Osteocyte (in vitro differentiated cells): ENCODE measurements at regions not wholly inside any gene's neighbourhood (a gene's known extent, or its start where the extent isn't known, plus 50 kb on each side); places are given as distances from the start of the nearest gene placed in this dataset.

Experiments used
- DNase-seq: peaks from one replicate; pipeline ENCODE4 v3.0.0; 2021; ENCODE audit warnings: mixed read lengths; ENCODE audit not compliant: unreplicated experiment; ENCODE audit errors: extremely low spot score
- H3K27ac Mint-ChIP-seq: one replicate; pipeline ENCODE4 v1.8.0; 2021; ENCODE audit warnings: mild to moderate bottlenecking, mixed read lengths; ENCODE audit not compliant: unreplicated experiment
- H3K27me3 Mint-ChIP-seq: one replicate; pipeline ENCODE4 v1.8.0; 2021; ENCODE audit warnings: mixed read lengths; ENCODE audit not compliant: unreplicated experiment
- H3K36me3 Mint-ChIP-seq: one replicate; pipeline ENCODE4 v1.8.0; 2021; ENCODE audit warnings: mixed read lengths; ENCODE audit not compliant: unreplicated experiment
- H3K4me1 Mint-ChIP-seq: one replicate; pipeline ENCODE4 v1.8.0; 2021; ENCODE audit warnings: mixed read lengths; ENCODE audit not compliant: unreplicated experiment
- H3K4me3 Mint-ChIP-seq: one replicate; pipeline ENCODE4 v1.8.0; 2021; ENCODE audit warnings: mild to moderate bottlenecking, moderate library complexity, mixed read lengths; ENCODE audit not compliant: unreplicated experiment
- H3K9me3 Mint-ChIP-seq: one replicate; pipeline ENCODE4 v1.8.0; 2021; ENCODE audit warnings: mixed read lengths; ENCODE audit not compliant: unreplicated experiment
- CTCF ChIP-seq: fragments of 200-600 bp; sonication (generic); IDR thresholded peaks from 2 replicates; pipeline ENCODE4 v1.5.0; 2021; ENCODE audit warnings: antibody characterized with exemption, mild to moderate bottlenecking, moderate library complexity

GRCh38 chr15:69662645-69663000 lies 210.0 kb downstream of the RPLP1 start:
- no peak for TF ChIP-seq CTCF
- Mint-ChIP-seq H3K4me1 (no peaks in the 10 kb centered on the region), H3K27ac (no peak overlapping the region), H3K4me3 (no peak overlapping the region), H3K9me3 (no peaks in the 10 kb centered on the region), H3K27me3 (peaks cover 35% of the 10 kb centered on the region), H3K36me3 (no peaks in the 10 kb centered on the region)
- no peak for DNase-seq

- peaks cover 29% of the 10 kb centered on the region for H3K27me3 Mint-ChIP-seq
- H3K27ac Mint-ChIP-seq = no peak overlapping the region
- no peak for TF ChIP-seq CTCF
- no peaks in the 10 kb centered on the region for H3K36me3 Mint-ChIP-seq
- no peak for DNase-seq
- H3K9me3 Mint-ChIP-seq = no peaks in the 10 kb centered on the region
- H3K4me1 Mint-ChIP-seq = peaks cover 5% of the 10 kb centered on the region
- no peak overlapping the region for H3K4me3 Mint-ChIP-seq
Observed at GRCh38 chr15:69663441-69663840, 210.8 kb downstream of the RPLP1 start.

- DNase-seq = no peak
- Mint-ChIP-seq H3K27me3 (peaks cover 24% of the 10 kb centered on the region), H3K9me3 (no peaks in the 10 kb centered on the region), H3K4me3 (no peak overlapping the region), H3K36me3 (no peaks in the 10 kb centered on the region), H3K4me1 (peaks cover 6% of the 10 kb centered on the region), H3K27ac (no peak overlapping the region)
- no peak for TF ChIP-seq CTCF
Observed at GRCh38 chr15:69663982-69664381, 211.4 kb downstream of the RPLP1 start.

GRCh38 chr15:69664572-69665571 lies 212.3 kb downstream of the RPLP1 start:
- Mint-ChIP-seq H3K4me3 (no peak overlapping the region), H3K36me3 (no peaks in the 10 kb centered on the region), H3K9me3 (no peaks in the 10 kb centered on the region), H3K27ac (no peak overlapping the region), H3K27me3 (peaks cover 24% of the 10 kb centered on the region), H3K4me1 (peaks cover 6% of the 10 kb centered on the region)
- no peak for TF ChIP-seq CTCF
- DNase-seq = no peak

GRCh38 chr15:69665641-69666111 lies 213.1 kb downstream of the RPLP1 start:
- Mint-ChIP-seq H3K36me3 (no peaks in the 10 kb centered on the region), H3K9me3 (no peaks in the 10 kb centered on the region), H3K27me3 (peaks cover 24% of the 10 kb centered on the region), H3K27ac (no peak overlapping the region), H3K4me1 (peaks cover 6% of the 10 kb centered on the region), H3K4me3 (no peak overlapping the region)
- DNase-seq = no peak
- no peak for TF ChIP-seq CTCF
